Neural crest cell (in vitro differentiated cells): ENCODE measurements at regions not wholly inside any gene's neighbourhood (a gene's known extent, or its start where the extent isn't known, plus 50 kb on each side); places are given as distances from the start of the nearest gene placed in this dataset.

ENCODE experiments used
- DNase-seq: peaks from one replicate; pipeline ENCODE4 v3.0.0; 2021; ENCODE audit warnings: low read depth, mixed read lengths, low spot score
- H3K27ac Mint-ChIP-seq: one replicate; pipeline ENCODE4 v1.8.0; 2021; ENCODE audit warnings: mild to moderate bottlenecking, mixed read lengths; ENCODE audit not compliant: unreplicated experiment
- H3K27me3 Mint-ChIP-seq: 2 replicates; pipeline ENCODE4 v1.8.0; 2021; ENCODE audit warnings: low read depth, mild to moderate bottlenecking, mixed read lengths
- H3K36me3 Mint-ChIP-seq: 2 replicates; pipeline ENCODE4 v1.8.0; 2021; ENCODE audit warnings: low read depth, mild to moderate bottlenecking, mixed read lengths
- H3K4me1 Mint-ChIP-seq: 2 replicates; pipeline ENCODE4 v1.8.0; 2021; ENCODE audit warnings: mixed read lengths
- H3K4me3 Mint-ChIP-seq: one replicate; pipeline ENCODE4 v1.8.0; 2021; ENCODE audit warnings: mild to moderate bottlenecking, mixed read lengths
- H3K9me3 Mint-ChIP-seq: 2 replicates; pipeline ENCODE4 v1.8.0; 2021; ENCODE audit warnings: mixed read lengths
- TF ChIP-seq, protein P1 (sequence below): fragments of 200-600 bp; sonication (generic); conservative IDR thresholded peaks from 2 replicates; pipeline ENCODE4 v1.5.0; 2021; ENCODE audit warnings: antibody characterized with exemption, mild to moderate bottlenecking

DNA sequence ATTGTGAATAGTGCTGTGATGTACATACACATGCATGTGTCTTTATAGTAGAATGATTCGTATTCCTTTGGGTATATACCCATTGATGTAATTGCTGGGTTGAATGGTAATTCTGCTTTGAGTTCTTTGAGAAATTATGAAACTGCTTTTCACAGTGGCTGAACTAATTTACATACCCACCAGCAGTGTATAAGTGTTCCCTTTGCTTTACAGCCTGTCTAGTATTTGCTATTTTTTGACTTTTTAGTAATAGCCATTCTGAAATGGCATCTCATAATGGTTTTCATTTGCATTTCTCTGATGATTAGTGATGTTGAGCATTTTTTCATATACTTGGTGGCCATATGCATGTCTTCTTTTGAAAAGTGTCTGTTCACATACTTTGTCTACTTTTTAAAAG is 54.5 kb upstream of the FAM78B start:
- TF ChIP-seq, protein P1, sequence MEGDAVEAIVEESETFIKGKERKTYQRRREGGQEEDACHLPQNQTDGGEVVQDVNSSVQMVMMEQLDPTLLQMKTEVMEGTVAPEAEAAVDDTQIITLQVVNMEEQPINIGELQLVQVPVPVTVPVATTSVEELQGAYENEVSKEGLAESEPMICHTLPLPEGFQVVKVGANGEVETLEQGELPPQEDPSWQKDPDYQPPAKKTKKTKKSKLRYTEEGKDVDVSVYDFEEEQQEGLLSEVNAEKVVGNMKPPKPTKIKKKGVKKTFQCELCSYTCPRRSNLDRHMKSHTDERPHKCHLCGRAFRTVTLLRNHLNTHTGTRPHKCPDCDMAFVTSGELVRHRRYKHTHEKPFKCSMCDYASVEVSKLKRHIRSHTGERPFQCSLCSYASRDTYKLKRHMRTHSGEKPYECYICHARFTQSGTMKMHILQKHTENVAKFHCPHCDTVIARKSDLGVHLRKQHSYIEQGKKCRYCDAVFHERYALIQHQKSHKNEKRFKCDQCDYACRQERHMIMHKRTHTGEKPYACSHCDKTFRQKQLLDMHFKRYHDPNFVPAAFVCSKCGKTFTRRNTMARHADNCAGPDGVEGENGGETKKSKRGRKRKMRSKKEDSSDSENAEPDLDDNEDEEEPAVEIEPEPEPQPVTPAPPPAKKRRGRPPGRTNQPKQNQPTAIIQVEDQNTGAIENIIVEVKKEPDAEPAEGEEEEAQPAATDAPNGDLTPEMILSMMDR: no peak
- H3K27ac Mint-ChIP-seq: no peak overlapping the region
- peaks cover 13% of the 10 kb centered on the region for H3K27me3 Mint-ChIP-seq
- H3K36me3 Mint-ChIP-seq: peaks cover 8% of the 10 kb centered on the region
- no peak for DNase-seq
- H3K4me1 Mint-ChIP-seq: no peaks in the 10 kb centered on the region
- H3K4me3 Mint-ChIP-seq: no peak overlapping the region
- peaks cover 34% of the 10 kb centered on the region for H3K9me3 Mint-ChIP-seq

- Mint-ChIP-seq H3K4me1 (no peaks in the 10 kb centered on the region), H3K9me3 (peaks cover 6% of the 10 kb centered on the region), H3K27me3 (peaks cover 40% of the 10 kb centered on the region), H3K4me3 (no peak overlapping the region), H3K27ac (no peak overlapping the region), H3K36me3 (no peaks in the 10 kb centered on the region)
- no peak for DNase-seq
- TF ChIP-seq, protein P1: no peak
Measured at GRCh38 chr1:166233750-166234366, 67.1 kb upstream of the FAM78B start.

DNA sequence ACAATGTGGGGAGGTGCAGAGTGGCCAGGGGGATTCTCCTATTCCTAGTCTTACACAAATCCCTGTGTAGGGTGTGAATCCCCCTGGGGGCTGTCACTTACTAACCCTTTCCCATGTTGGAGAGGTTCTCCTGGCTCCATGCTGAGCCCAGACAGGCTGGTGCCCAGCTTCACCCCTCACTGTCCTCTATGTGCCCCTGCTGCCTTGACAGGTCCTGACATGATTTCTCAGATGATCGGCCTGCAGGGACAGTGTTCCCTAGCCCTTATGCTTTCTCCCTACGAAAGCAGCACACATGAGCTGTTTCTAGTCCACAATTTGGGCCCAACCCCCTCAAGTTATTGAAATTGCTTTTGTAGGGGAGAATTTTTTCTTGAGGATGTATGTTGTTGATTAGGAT is 68.9 kb upstream of the FAM78B start:
- Mint-ChIP-seq H3K27ac (no peak overlapping the region), H3K4me1 (no peaks in the 10 kb centered on the region), H3K36me3 (no peaks in the 10 kb centered on the region), H3K4me3 (no peak overlapping the region), H3K27me3 (peaks cover 23% of the 10 kb centered on the region), H3K9me3 (peaks cover 5% of the 10 kb centered on the region)
- no peak for DNase-seq
- TF ChIP-seq, protein P1: no peak

- no peaks in the 10 kb centered on the region for H3K36me3 Mint-ChIP-seq
- peaks cover 6% of the 10 kb centered on the region for H3K27me3 Mint-ChIP-seq
- no peaks in the 10 kb centered on the region for H3K9me3 Mint-ChIP-seq
- no peak for DNase-seq
- no peak overlapping the region for H3K27ac Mint-ChIP-seq
- TF ChIP-seq, protein P1: no peak
- no peaks in the 10 kb centered on the region for H3K4me1 Mint-ChIP-seq
- H3K4me3 Mint-ChIP-seq: no peak overlapping the region
Measured at GRCh38 chr1:166237675-166238074, 70.9 kb upstream of the FAM78B start.

DNA sequence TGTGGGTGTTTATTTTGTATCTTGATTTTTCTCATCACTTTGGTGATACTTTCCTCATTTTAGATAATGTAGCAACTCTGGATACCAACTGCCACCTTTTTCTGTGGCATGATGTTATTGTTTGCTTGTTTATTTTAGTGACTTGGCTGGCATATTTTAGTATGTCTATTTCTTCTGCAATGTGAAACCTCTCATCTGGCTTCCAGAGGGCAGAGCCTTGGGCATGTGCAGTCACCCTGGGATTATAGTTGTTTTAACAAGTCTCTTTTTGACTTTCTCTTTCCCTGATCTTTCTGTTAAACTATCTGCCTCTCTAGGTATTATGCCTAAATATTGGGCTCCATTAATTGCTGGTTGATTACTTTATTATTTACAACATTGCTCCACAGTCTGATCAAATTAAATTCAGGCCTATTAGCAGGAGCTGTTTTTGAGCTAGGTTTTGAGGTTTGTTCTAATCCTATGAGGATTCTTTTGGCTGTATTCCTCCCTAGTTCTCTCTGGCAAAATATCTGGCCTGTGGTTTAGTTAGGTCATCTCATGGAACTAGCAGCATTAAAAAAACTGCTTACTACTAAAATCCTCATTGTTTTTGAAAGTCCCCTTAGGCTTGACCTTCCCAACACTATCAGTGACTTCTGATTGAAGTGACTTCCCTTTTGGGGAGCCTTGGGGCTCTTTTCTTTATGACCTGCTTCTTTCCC is 86.4 kb upstream of the FAM78B start:
- Mint-ChIP-seq H3K4me1 (no peaks in the 10 kb centered on the region), H3K4me3 (no peak overlapping the region), H3K9me3 (peaks cover 5% of the 10 kb centered on the region), H3K36me3 (no peaks in the 10 kb centered on the region), H3K27me3 (peaks cover 5% of the 10 kb centered on the region), H3K27ac (no peak overlapping the region)
- TF ChIP-seq, protein P1: no peak
- no peak for DNase-seq
